Central memory CD8-positive, alpha-beta T cell (primary cell): ENCODE measurements at regions not wholly inside any gene's neighbourhood (a gene's known extent, or its start where the extent isn't known, plus 50 kb on each side); places are given as distances from the start of the nearest gene placed in this dataset.

ENCODE experiments used
- ATAC-seq: fragments of 150-1000 bp; cut with Tn5 transposase; replicated peaks from 2 replicates; pipeline ENCODE4 v1.10.0; 2022; ENCODE audit warnings: mild to moderate bottlenecking, moderate FRiP score, moderate number of reproducible peaks; ENCODE audit not compliant: poor library complexity, severe bottlenecking; ENCODE audit errors: extremely low read depth
- DNase-seq, 2 donors: peaks; one replicate each; pipeline ENCODE4 v3.0.0; 2021; ENCODE audit warnings: low spot score in 2 of 2
- H3K27ac Mint-ChIP-seq: one replicate; pipeline ENCODE4 v1.8.0; 2022; ENCODE audit warnings: low read depth, mild to moderate bottlenecking, moderate library complexity, mixed read lengths
- H3K27me3 Mint-ChIP-seq: one replicate; pipeline ENCODE4 v1.8.0; 2022; ENCODE audit warnings: mixed read lengths
- H3K36me3 Mint-ChIP-seq: one replicate; pipeline ENCODE4 v1.8.0; 2022; ENCODE audit warnings: mild to moderate bottlenecking, moderate library complexity, mixed read lengths; ENCODE audit not compliant: insufficient read depth
- H3K4me1 Mint-ChIP-seq: one replicate; pipeline ENCODE4 v1.8.0; 2022; ENCODE audit warnings: mixed read lengths
- H3K4me3 Mint-ChIP-seq: one replicate; pipeline ENCODE4 v1.8.0; 2022; ENCODE audit warnings: mild to moderate bottlenecking, moderate library complexity, mixed read lengths
- H3K9me3 Mint-ChIP-seq: one replicate; pipeline ENCODE4 v1.8.0; 2022; ENCODE audit warnings: mixed read lengths

GRCh38 chr3:5476403-5476802, 288.9 kb downstream of the EDEM1 start:
- H3K4me3 Mint-ChIP-seq: no peak overlapping the region
- DNase-seq: no peak
- H3K27me3 Mint-ChIP-seq: peaks cover 9% of the 10 kb centered on the region
- H3K36me3 Mint-ChIP-seq: no peaks in the 10 kb centered on the region
- no peaks in the 10 kb centered on the region for H3K4me1 Mint-ChIP-seq
- no peak for ATAC-seq
- H3K27ac Mint-ChIP-seq: no peak overlapping the region
- peaks cover 10% of the 10 kb centered on the region for H3K9me3 Mint-ChIP-seq

- Mint-ChIP-seq H3K27ac (no peak overlapping the region), H3K4me1 (no peaks in the 10 kb centered on the region), H3K36me3 (no peaks in the 10 kb centered on the region), H3K4me3 (no peak overlapping the region), H3K27me3 (peaks cover 9% of the 10 kb centered on the region), H3K9me3 (peaks cover 8% of the 10 kb centered on the region)
- DNase-seq (no peak), ATAC-seq (no peak)
Measured at GRCh38 chr3:5479229-5479799, 291.8 kb downstream of the EDEM1 start.

- H3K4me1 Mint-ChIP-seq: no peaks in the 10 kb centered on the region
- peaks cover 2% of the 10 kb centered on the region for H3K9me3 Mint-ChIP-seq
- no peaks in the 10 kb centered on the region for H3K36me3 Mint-ChIP-seq
- peaks cover 3% of the 10 kb centered on the region for H3K27me3 Mint-ChIP-seq
- ATAC-seq: no peak
- H3K4me3 Mint-ChIP-seq: no peak overlapping the region
- H3K27ac Mint-ChIP-seq: no peak overlapping the region
- no peak for DNase-seq
Measured at GRCh38 chr3:5480190-5480589, 292.7 kb downstream of the EDEM1 start.

DNA sequence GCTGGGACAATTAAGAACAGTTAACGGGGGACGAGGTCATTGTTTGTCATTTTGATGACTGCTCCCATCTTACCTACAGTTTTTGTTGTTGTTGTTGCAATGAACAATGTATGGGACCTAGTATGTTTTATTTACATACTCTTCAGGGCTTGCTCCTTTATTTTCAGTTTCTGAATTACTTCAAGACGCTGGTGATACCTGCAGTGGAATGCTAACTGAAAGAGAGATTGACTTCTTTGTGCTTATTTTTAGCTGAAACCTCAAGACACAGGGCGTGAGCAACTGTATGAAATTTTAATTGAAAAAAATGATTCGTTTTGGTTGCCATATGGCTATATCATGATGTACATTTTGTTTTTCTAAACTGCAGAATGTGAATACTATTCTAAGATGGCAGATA, 297.9 kb downstream of the EDEM1 start:
- H3K9me3 Mint-ChIP-seq: peaks cover 6% of the 10 kb centered on the region
- no peak overlapping the region for H3K4me3 Mint-ChIP-seq
- no peak for DNase-seq
- ATAC-seq: no peak
- no peak overlapping the region for H3K27ac Mint-ChIP-seq
- H3K36me3 Mint-ChIP-seq: no peaks in the 10 kb centered on the region
- no peaks in the 10 kb centered on the region for H3K27me3 Mint-ChIP-seq
- H3K4me1 Mint-ChIP-seq: no peaks in the 10 kb centered on the region

GRCh38 chr3:5488771-5489170, 301.3 kb downstream of the EDEM1 start:
- Mint-ChIP-seq H3K4me1 (no peaks in the 10 kb centered on the region), H3K4me3 (no peak overlapping the region), H3K9me3 (peaks cover 6% of the 10 kb centered on the region), H3K36me3 (no peaks in the 10 kb centered on the region), H3K27ac (no peak overlapping the region), H3K27me3 (no peaks in the 10 kb centered on the region)
- ATAC-seq (no peak), DNase-seq (no peak)

- no peak overlapping the region for H3K27ac Mint-ChIP-seq
- ATAC-seq (no peak), DNase-seq (no peak)
- H3K4me1 Mint-ChIP-seq: no peaks in the 10 kb centered on the region
- H3K9me3 Mint-ChIP-seq: peaks cover 6% of the 10 kb centered on the region
- H3K36me3 Mint-ChIP-seq: no peaks in the 10 kb centered on the region
- no peaks in the 10 kb centered on the region for H3K27me3 Mint-ChIP-seq
- H3K4me3 Mint-ChIP-seq: no peak overlapping the region
Measured at GRCh38 chr3:5489536-5489935, 302.0 kb downstream of the EDEM1 start.

DNA sequence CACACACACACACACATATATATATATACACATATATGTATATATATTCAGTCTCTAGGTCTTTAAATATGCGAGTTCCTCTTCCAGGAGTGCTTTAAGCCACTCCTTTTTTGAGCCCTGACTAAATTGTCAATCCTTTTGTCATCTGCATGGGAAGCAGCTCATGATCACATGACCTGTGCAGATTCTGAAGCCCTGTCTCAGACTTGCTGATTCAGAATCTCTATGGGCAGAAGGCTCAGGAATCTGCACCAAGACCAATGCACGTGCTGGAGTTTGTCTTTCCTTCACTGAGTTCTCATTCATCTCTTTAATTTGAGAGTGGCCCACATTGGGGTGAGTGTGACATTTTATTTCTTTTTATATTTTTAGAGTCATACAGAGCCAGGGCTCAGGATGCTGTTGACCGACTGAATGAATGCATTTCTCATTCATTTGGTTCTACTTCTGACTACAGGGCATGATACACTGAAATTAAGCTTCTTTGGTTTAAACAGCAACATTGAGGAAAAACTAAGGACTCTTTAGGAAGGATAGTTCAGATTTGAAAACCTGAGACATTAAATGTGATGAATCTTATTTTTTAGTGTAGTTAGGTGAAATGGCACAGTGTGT, 307.5 kb downstream of the EDEM1 start:
- ATAC-seq: no peak
- DNase-seq: no peak
- no peak overlapping the region for H3K27ac Mint-ChIP-seq
- H3K9me3 Mint-ChIP-seq: peaks cover 4% of the 10 kb centered on the region
- no peaks in the 10 kb centered on the region for H3K4me1 Mint-ChIP-seq
- H3K4me3 Mint-ChIP-seq: no peak overlapping the region
- no peaks in the 10 kb centered on the region for H3K27me3 Mint-ChIP-seq
- H3K36me3 Mint-ChIP-seq: no peaks in the 10 kb centered on the region

DNA sequence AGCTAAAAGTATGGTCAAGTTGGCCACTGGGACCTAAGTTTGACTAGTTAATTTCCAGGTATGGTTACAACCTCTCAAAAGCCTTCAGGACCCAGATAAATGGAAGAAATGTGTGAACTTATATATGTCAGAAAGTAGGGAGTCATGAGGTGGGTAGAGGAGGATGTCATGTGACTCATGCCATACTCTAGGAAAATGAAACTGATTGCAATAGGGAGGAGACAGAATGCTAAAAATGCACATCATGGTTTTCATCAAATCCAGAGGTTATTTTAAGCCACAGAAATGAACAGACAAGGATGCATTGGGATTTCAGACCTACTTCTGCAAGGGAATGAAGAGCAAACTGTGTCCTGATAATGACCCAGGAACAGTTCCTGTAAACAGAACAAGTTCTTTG, 310.0 kb downstream of the EDEM1 start:
- no peak overlapping the region for H3K4me3 Mint-ChIP-seq
- DNase-seq (no peak), ATAC-seq (no peak)
- no peak overlapping the region for H3K27ac Mint-ChIP-seq
- H3K9me3 Mint-ChIP-seq: peaks cover 4% of the 10 kb centered on the region
- H3K4me1 Mint-ChIP-seq: no peaks in the 10 kb centered on the region
- H3K27me3 Mint-ChIP-seq: no peaks in the 10 kb centered on the region
- no peaks in the 10 kb centered on the region for H3K36me3 Mint-ChIP-seq

DNA sequence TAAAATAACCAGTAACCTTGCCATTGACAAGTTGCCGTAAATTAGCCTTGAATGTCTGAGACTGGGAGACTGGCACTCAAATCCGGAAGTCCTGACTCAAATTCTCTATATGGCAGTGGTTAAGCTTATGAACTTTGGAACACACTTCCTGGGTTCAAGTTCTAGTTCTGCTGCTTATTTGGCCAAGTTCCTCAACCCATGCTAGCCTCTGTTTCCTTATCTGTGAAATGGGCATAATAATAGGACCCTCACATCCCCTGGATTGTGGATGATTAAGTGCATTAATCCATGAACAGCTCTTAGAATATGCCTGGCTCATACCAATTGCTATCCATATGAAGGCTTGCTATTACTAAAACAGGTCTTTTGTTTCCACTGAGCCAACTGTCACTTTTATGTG, 311.5 kb downstream of the EDEM1 start:
- no peaks in the 10 kb centered on the region for H3K27me3 Mint-ChIP-seq

GRCh38 chr3:5499404-5499803, 311.9 kb downstream of the EDEM1 start:
- Mint-ChIP-seq H3K9me3 (peaks cover 4% of the 10 kb centered on the region), H3K36me3 (no peaks in the 10 kb centered on the region), H3K4me1 (no peaks in the 10 kb centered on the region), H3K27me3 (no peaks in the 10 kb centered on the region), H3K4me3 (no peak overlapping the region), H3K27ac (no peak overlapping the region)
- DNase-seq (no peak), ATAC-seq (no peak)

More for the DNA sequence above, 311.5 kb downstream of the EDEM1 start:
- Mint-ChIP-seq H3K9me3 (peaks cover 4% of the 10 kb centered on the region), H3K36me3 (no peaks in the 10 kb centered on the region), H3K4me1 (no peaks in the 10 kb centered on the region), H3K4me3 (no peak overlapping the region), H3K27ac (no peak overlapping the region)
- ATAC-seq (no peak), DNase-seq (no peak)

GRCh38 chr3:5503136-5503535, 315.6 kb downstream of the EDEM1 start:
- Mint-ChIP-seq H3K4me3 (no peak overlapping the region), H3K27ac (no peak overlapping the region), H3K36me3 (no peaks in the 10 kb centered on the region), H3K27me3 (no peaks in the 10 kb centered on the region), H3K4me1 (no peaks in the 10 kb centered on the region), H3K9me3 (peaks cover 11% of the 10 kb centered on the region)
- DNase-seq (no peak), ATAC-seq (no peak)

GRCh38 chr3:5504135-5504534, 316.6 kb downstream of the EDEM1 start:
- H3K36me3 Mint-ChIP-seq: no peaks in the 10 kb centered on the region
- H3K27ac Mint-ChIP-seq: no peak overlapping the region
- no peaks in the 10 kb centered on the region for H3K27me3 Mint-ChIP-seq
- no peaks in the 10 kb centered on the region for H3K4me1 Mint-ChIP-seq
- DNase-seq (no peak), ATAC-seq (no peak)
- no peak overlapping the region for H3K4me3 Mint-ChIP-seq
- H3K9me3 Mint-ChIP-seq: peaks cover 19% of the 10 kb centered on the region

DNA sequence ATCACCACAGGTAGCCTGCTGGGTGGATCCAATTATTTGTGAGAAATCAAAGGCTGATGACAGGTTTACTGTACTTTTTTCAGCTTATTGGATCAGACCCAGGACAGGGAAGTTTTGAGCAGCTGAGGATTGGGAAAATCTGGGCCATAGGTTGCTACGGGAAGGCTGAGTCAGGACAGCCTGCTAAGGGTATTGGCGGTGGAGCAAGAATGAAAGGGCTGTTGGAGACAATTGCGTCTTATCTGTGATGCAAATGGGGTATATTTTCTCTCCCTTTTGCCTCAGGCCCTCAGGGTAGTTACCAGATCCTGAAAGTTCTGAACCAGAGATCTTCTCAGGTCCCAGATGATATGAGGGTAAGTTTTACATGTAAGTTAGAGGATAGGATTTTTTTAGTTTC, 317.7 kb downstream of the EDEM1 start:
- Mint-ChIP-seq H3K4me1 (no peaks in the 10 kb centered on the region), H3K27ac (no peak overlapping the region), H3K36me3 (no peaks in the 10 kb centered on the region), H3K27me3 (no peaks in the 10 kb centered on the region), H3K9me3 (peaks cover 29% of the 10 kb centered on the region), H3K4me3 (no peak overlapping the region)
- DNase-seq: no peak
- ATAC-seq: no peak
